ENCODE measurements at regions not wholly inside any gene's neighbourhood (a gene's known extent, or its start where the extent isn't known, plus 50 kb on each side); places are given as distances from the start of the nearest gene placed in this dataset.

DNA sequence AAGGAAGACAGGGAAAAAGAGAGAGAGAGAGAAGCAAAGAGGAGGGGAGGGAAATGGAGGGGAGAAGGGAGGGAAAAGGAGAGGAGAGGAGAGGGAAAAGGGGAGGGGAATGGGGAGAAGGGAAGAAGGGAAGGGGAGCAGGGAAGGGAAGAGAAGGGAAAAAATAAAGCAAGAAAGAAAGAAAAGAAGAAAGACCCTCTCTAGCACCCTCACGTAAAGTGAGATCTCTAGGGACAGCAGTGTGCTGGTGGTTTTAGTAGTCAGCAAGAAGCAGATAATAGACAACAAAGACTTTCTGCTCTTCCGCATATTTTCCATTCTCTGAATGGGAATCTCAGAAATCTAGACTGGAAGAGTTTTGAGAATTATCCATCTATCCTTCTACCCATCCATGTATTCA is 201.8 kb upstream of the RFC3 start:
- TF ChIP-seq, protein P1, sequence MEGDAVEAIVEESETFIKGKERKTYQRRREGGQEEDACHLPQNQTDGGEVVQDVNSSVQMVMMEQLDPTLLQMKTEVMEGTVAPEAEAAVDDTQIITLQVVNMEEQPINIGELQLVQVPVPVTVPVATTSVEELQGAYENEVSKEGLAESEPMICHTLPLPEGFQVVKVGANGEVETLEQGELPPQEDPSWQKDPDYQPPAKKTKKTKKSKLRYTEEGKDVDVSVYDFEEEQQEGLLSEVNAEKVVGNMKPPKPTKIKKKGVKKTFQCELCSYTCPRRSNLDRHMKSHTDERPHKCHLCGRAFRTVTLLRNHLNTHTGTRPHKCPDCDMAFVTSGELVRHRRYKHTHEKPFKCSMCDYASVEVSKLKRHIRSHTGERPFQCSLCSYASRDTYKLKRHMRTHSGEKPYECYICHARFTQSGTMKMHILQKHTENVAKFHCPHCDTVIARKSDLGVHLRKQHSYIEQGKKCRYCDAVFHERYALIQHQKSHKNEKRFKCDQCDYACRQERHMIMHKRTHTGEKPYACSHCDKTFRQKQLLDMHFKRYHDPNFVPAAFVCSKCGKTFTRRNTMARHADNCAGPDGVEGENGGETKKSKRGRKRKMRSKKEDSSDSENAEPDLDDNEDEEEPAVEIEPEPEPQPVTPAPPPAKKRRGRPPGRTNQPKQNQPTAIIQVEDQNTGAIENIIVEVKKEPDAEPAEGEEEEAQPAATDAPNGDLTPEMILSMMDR (IDR thresholded peaks at IDR 0.05; ENCODE audit: low read depth, low read length, missing control alignments): no peak
- in situ Hi-C loops (cut with HindIII; ENCODE audit: low pct_ligation_motif_present, low sequenced_read_pairs): no loop called here
- no peak overlapping the region for H3K27ac ChIP-seq
- no peak for DNase-seq
- no peak overlapping the region for H3K4me3 ChIP-seq (ENCODE audit: low read depth, low read length)
- no peaks in the 10 kb centered on the region for H3K27me3 ChIP-seq (replicated peaks)
- H3K36me3 ChIP-seq (replicated peaks): no peaks in the 10 kb centered on the region

DNA sequence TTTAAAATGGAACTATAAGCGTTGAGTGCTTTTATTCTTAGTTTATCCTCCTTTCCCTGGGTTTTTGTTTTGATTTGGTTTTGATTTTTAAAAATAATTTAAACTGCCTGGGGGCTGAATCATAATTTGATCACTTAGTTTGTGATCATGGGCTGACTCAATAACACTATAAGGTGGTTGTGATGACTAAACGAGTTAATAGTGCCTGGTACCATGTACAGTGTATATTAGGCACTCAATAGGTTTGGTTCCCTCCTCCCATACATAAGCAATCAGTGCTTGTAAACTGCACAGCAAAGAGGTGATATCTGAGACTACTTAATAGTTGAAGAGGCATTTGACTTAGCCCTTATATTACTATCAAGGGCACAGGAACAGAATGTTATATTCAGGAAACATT is 200.9 kb upstream of the RFC3 start:
- DNase-seq: no peak
- Histone ChIP-seq H3K36me3 (replicated peaks) (no peaks in the 10 kb centered on the region), H3K4me3 (ENCODE audit: low read depth, low read length) (no peak overlapping the region), H3K27ac (no peak overlapping the region), H3K27me3 (replicated peaks) (no peaks in the 10 kb centered on the region)
- TF ChIP-seq, protein P1 (IDR thresholded peaks at IDR 0.05; ENCODE audit: low read depth, low read length, missing control alignments): no peak
- in situ Hi-C loops (cut with HindIII; ENCODE audit: low pct_ligation_motif_present, low sequenced_read_pairs): no loop called here

DNA sequence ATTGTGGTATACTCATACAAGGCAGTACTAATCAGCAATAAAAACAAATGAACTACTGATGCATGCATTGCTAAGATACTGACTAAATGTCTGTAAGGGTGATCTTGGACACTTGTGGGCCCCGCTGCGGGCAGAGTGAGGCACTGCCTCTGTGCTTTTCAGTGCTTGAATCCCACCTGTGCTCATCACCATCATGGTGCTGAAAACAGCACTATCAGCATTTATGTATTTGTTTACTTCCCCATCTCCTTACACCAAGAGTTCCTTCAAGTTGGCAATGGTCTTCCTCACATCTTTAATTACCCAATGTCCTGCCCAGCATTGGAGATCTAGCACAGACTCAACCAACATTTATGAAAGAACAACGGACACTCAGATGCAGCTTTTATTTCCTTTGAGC is 193.7 kb upstream of the RFC3 start:
- Histone ChIP-seq H3K27ac (no peak overlapping the region), H3K4me3 (ENCODE audit: low read depth, low read length) (no peak overlapping the region), H3K36me3 (replicated peaks) (no peaks in the 10 kb centered on the region), H3K27me3 (replicated peaks) (no peaks in the 10 kb centered on the region)
- TF ChIP-seq, protein P1 (IDR thresholded peaks at IDR 0.05; ENCODE audit: low read depth, low read length, missing control alignments): no peak
- in situ Hi-C loops (cut with HindIII; ENCODE audit: low pct_ligation_motif_present, low sequenced_read_pairs): no loop called here
- DNase-seq: no peak

DNA sequence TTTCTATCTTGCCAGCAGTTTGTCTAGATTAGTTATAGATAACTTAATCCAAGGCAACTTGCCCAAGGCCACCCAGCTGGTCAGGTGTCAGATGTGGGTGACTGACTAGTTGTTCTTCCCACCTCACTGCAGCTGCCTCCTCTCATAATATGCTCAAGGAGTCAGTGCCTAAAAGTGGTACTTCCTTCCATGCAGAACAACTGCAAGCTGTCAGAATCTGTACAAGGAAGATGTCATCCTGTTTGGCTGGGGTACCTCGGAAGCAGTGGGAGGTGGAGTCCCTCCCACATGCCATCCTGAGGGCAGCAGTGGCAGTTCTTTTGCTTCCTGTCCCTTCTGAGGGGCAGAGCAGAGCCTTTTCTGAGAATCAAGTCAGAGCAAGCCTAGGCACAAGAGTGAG is 193.2 kb upstream of the RFC3 start:
- no peaks in the 10 kb centered on the region for H3K36me3 ChIP-seq (replicated peaks)
- H3K4me3 ChIP-seq (ENCODE audit: low read depth, low read length): no peak overlapping the region
- TF ChIP-seq, protein P1 (IDR thresholded peaks at IDR 0.05; ENCODE audit: low read depth, low read length, missing control alignments): no peak
- DNase-seq: no peak
- no peak overlapping the region for H3K27ac ChIP-seq
- H3K27me3 ChIP-seq (replicated peaks): no peaks in the 10 kb centered on the region
- in situ Hi-C loops (cut with HindIII; ENCODE audit: low pct_ligation_motif_present, low sequenced_read_pairs): no loop called here

DNA sequence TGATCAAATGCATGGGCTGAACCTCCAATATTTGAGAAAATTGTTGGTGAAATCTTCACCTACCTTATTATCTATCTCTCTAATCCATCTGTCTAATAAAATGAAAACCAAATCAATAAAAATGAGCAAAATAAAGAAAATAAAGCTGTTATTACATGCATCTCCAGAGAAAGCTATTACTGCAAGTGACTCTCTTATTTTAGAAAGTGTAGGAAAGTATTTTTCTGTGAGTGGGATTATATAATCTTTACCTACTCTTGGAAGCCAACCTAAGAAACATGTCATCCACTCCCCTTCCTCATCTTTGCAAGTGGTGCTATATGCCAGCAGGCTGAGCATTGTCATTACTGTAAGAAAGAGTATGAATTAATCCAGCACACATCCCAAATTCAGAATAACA is 191.5 kb upstream of the RFC3 start:
- Histone ChIP-seq H3K27ac (no peak overlapping the region), H3K27me3 (replicated peaks) (no peaks in the 10 kb centered on the region), H3K4me3 (ENCODE audit: low read depth, low read length) (no peak overlapping the region), H3K36me3 (replicated peaks) (no peaks in the 10 kb centered on the region)
- TF ChIP-seq, protein P1 (IDR thresholded peaks at IDR 0.05; ENCODE audit: low read depth, low read length, missing control alignments): no peak
- DNase-seq: no peak
- in situ Hi-C loops (cut with HindIII; ENCODE audit: low pct_ligation_motif_present, low sequenced_read_pairs): no loop called here

DNA sequence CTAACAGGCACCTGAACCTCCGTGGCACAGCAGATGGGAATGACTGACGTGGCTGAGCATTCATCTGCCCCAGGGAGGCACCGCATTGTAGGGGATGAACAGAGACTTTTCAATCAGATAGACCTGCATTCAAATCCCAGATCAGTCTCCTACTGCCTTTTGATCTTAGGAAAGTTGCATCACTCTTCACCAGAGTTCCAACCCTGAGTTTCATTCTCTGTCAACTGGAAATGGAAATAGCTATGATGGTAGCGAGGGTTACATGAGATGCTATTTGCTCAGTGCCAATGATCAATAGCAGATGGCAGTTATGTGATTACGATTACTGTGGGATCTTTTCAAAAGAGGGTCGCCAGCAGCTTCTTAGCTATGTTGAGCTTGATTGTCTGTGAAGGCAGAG is 189.3 kb upstream of the RFC3 start:
- in situ Hi-C loops (cut with HindIII; ENCODE audit: low pct_ligation_motif_present, low sequenced_read_pairs): no loop called here
- no peak for DNase-seq
- Histone ChIP-seq H3K36me3 (replicated peaks) (no peaks in the 10 kb centered on the region), H3K27me3 (replicated peaks) (no peaks in the 10 kb centered on the region), H3K4me3 (ENCODE audit: low read depth, low read length) (no peak overlapping the region), H3K27ac (no peak overlapping the region)
- TF ChIP-seq, protein P1 (IDR thresholded peaks at IDR 0.05; ENCODE audit: low read depth, low read length, missing control alignments): no peak
